OCI-LY1 (cell line): ENCODE measurements at regions not wholly inside any gene's neighbourhood (a gene's known extent, or its start where the extent isn't known, plus 50 kb on each side); places are given as distances from the start of the nearest gene placed in this dataset.
"Not testable (repeated sequence)": the region's sequence is repeated elsewhere in the genome, so short reads cannot be mapped to it uniquely, and the experiment has no call there.

Experiments used
- CTCF ChIP-seq: fragments of 200-600 bp; sonication (generic), shearing (Covaris generic); IDR thresholded peaks from 2 replicates; pipeline ENCODE4 v1.5.1; 2017; ENCODE audit warnings: mild to moderate bottlenecking, antibody characterized with exemption, low read length, moderate library complexity, mixed read lengths
- EZH2 ChIP-seq: fragments of 200-600 bp; sonication (generic), shearing (Covaris generic); IDR thresholded peaks from 2 replicates; pipeline ENCODE4 v1.8.0; 2017; ENCODE audit warnings: borderline replicate concordance, mixed run types, mild to moderate bottlenecking, antibody characterized with exemption, low read length, moderate library complexity, mixed read lengths

DNA sequence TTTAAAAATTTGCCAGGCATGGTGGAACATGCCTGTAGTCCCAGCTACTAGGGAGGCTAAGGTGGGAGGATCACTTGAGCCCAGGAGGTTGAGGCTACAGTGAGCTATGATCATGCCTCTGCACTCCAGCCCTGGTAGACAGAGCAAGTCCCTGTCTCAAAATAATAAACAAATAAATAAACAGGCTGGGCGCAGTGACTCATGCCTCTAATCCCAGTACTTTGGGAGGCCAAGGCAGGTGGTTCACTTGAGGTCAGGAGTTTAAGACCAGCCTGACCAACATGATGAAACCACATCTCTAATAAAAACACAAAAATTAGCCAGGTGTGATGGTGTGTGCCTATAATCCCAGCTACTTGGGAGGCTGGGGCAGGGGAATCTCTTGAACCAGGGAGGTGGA is 183.0 kb downstream of the SKIDA1 start:
- TF ChIP-seq CTCF, EZH2: not testable (repeated sequence)
